PC-3 (cell line): ENCODE measurements at regions not wholly inside any gene's neighbourhood (a gene's known extent, or its start where the extent isn't known, plus 50 kb on each side); places are given as distances from the start of the nearest gene placed in this dataset.
"Not testable (repeated sequence)": the region's sequence is repeated elsewhere in the genome, so short reads cannot be mapped to it uniquely, and the experiment has no call there.

Source experiments
- ATAC-seq: fragments of 200-7000 bp; cut with Tn5 transposase; 2 replicates; pipeline ENCODE4 v1.9.1; 2020; ENCODE audit warnings: mild to moderate bottlenecking, moderate library complexity
- BruUV-seq: library from RNA; stranded (reverse); fragments of 400-500 nt; replicated peaks from 2 replicates; lab custom pipeline; 2021; lab: Mats Ljungman, UMichigan
- CTCF ChIA-PET: fragments of 300-600 bp; sonication (Branson Sonifier 250); formaldehyde crosslinking; loops from one replicate; lab custom pipeline; 2022; ENCODE audit warnings: antibody characterized with exemption; lab: Charles Lee
- POLR2A ChIA-PET: fragments of 300-600 bp; sonication (Branson Sonifier 250); formaldehyde crosslinking; loops from one replicate; lab custom pipeline; 2022; ENCODE audit warnings: antibody characterized with exemption; ENCODE audit not compliant: unreplicated experiment; lab: Charles Lee
- DNase-seq: peaks from one replicate; pipeline ENCODE4 v3.0.0-alpha.2; 2015
- H2AFZ ChIP-seq: fragments of 300-600 bp; sonication (generic); 2 replicates; pipeline ENCODE4 v1.6.0; 2016; ENCODE audit warnings: antibody characterized with exemption, low read length
- H3F3A ChIP-seq: fragments of 300-600 bp; sonication (generic); one replicate; pipeline ENCODE4 v1.6.0; 2017; ENCODE audit warnings: antibody characterized with exemption, low read length, control low read depth, mild to moderate bottlenecking; ENCODE audit not compliant: unreplicated experiment
- H3K27ac ChIP-seq: fragments of 300-600 bp; sonication (generic); 2 replicates; pipeline ENCODE4 v1.5.1; 2016; ENCODE audit warnings: mild to moderate bottlenecking, low read length
- H3K27me3 ChIP-seq: fragments of 300-600 bp; sonication (generic); 2 replicates; pipeline ENCODE4 v1.6.1; 2016; ENCODE audit warnings: low read length, mixed read lengths
- H3K36me3 ChIP-seq: fragments of 300-600 bp; sonication (generic); 2 replicates; pipeline ENCODE4 v1.6.1; 2016; ENCODE audit warnings: low read depth, mixed run types, low read length, mixed read lengths
- H3K4me1 ChIP-seq: fragments of 300-600 bp; sonication (generic); 2 replicates; pipeline ENCODE4 v1.5.1; 2016; ENCODE audit warnings: low read length; ENCODE audit not compliant: insufficient read depth
- H3K4me2 ChIP-seq: fragments of 300-600 bp; sonication (generic); 2 replicates; pipeline ENCODE4 v1.6.0; 2016; ENCODE audit warnings: low read length
- H3K4me3 ChIP-seq: fragments of 300-600 bp; sonication (generic); 2 replicates; pipeline ENCODE4 v1.5.1; 2016; ENCODE audit warnings: mild to moderate bottlenecking, low read length, mixed read lengths
- H3K79me2 ChIP-seq: fragments of 300-600 bp; sonication (generic); 2 replicates; pipeline ENCODE4 v1.6.1; 2017; ENCODE audit warnings: low read length, mixed read lengths
- H3K9ac ChIP-seq: fragments of 300-600 bp; sonication (generic); 2 replicates; pipeline ENCODE4 v1.6.0; 2016; ENCODE audit warnings: mild to moderate bottlenecking, low read length
- H3K9me2 ChIP-seq: fragments of 300-600 bp; sonication (generic); replicated peaks from 2 replicates; pipeline ENCODE4 v1.6.1; 2016; ENCODE audit warnings: mixed run types, low read length, mixed read lengths
- H3K9me3 ChIP-seq: fragments of 300-600 bp; sonication (generic); 2 replicates; pipeline ENCODE4 v1.6.1; 2016; ENCODE audit warnings: low read length, mixed read lengths
- H4K20me1 ChIP-seq: fragments of 300-600 bp; sonication (generic); 2 replicates; pipeline ENCODE4 v1.6.1; 2016; ENCODE audit warnings: low read length, mixed read lengths
- CTCF ChIP-seq: fragments of 300-600 bp; sonication (generic); conservative IDR thresholded peaks from 2 replicates; pipeline ENCODE4 v1.5.1; 2017; ENCODE audit warnings: antibody characterized with exemption, low read depth, mild to moderate bottlenecking, low read length
- EZH2 ChIP-seq: fragments of 300-600 bp; sonication (generic); IDR thresholded peaks from one replicate; pipeline ENCODE4 v1.6.1; 2017; ENCODE audit warnings: antibody characterized with exemption, mild to moderate bottlenecking, low read length; ENCODE audit not compliant: unreplicated experiment
- EZH2phosphoT487 ChIP-seq: fragments of 300-600 bp; sonication (generic); IDR thresholded peaks from 2 replicates; pipeline ENCODE4 v1.6.1; 2018; ENCODE audit warnings: mild to moderate bottlenecking, antibody characterized with exemption, low read length, borderline replicate concordance
- intact Hi-C: fragments of 100-400 bp; cut with micrococcal nuclease; formaldehyde crosslinking; loops from 2 replicates; pipeline ENCODE4 v1.9.0; 2023

- DNase-seq (peak; percentile 19), ATAC-seq (no peak)
- H4K20me1 ChIP-seq = no peaks in the 10 kb centered on the region
- CTCF ChIA-PET = no interaction called here
- peak overlapping the region; percentile 34; the same call in 1 of the 2 replicates for H3K9ac ChIP-seq
- no peaks in the 10 kb centered on the region for H3K36me3 ChIP-seq
- H2AFZ ChIP-seq = peak overlapping the region; percentile 51; the same call in 1 of the 2 replicates
- H3K4me1 ChIP-seq = peaks cover 32% of the 10 kb centered on the region
- H3K79me2 ChIP-seq = no peaks in the 10 kb centered on the region
- peak overlapping the region; percentile 70 for H3K27ac ChIP-seq
- H3F3A ChIP-seq = peaks cover 5% of the 10 kb centered on the region
- H3K4me3 ChIP-seq = peak overlapping the region; percentile 56
- intact Hi-C loops = loop anchor here (10.0 kb wide), 1 partner anchor 299 kb away; no protein-coding TSS in a partner anchor
- peak overlapping the region; percentile 80 for H3K4me2 ChIP-seq
- POLR2A ChIA-PET = no interaction called here
- TF ChIP-seq EZH2 (no peak), CTCF (no peak), EZH2phosphoT487 (no peak)
- no TSS peak for BruUV-seq
- no peaks in the 10 kb centered on the region for H3K9me2 ChIP-seq
- 0 out of 2 replicates have a peak, but pooled peaks cover 1% of the 10 kb centered on the region for H3K27me3 ChIP-seq
- no peaks in the 10 kb centered on the region for H3K9me3 ChIP-seq
These were observed 331.3 kb upstream of the CCNG1 start for GRCh38 chr5:163106098-163106497.

- Histone ChIP-seq H3K9me3 (no peaks in the 10 kb centered on the region), H3K4me2 (no peak overlapping the region), H3K9me2 (no peaks in the 10 kb centered on the region), H4K20me1 (no peaks in the 10 kb centered on the region), H3K4me1 (peaks cover 32% of the 10 kb centered on the region), H3K79me2 (no peaks in the 10 kb centered on the region), H3K27me3 (no peaks in the 10 kb centered on the region), H2AFZ (no peak overlapping the region), H3K27ac (no peak overlapping the region), H3K9ac (no peak overlapping the region), H3F3A (peaks cover 5% of the 10 kb centered on the region), H3K36me3 (no peaks in the 10 kb centered on the region), H3K4me3 (no peak overlapping the region)
- ChIA-PET CTCF (no interaction called here), POLR2A (no interaction called here)
- BruUV-seq = no TSS peak
- intact Hi-C loops = loop anchor here (10.0 kb wide), 1 partner anchor 296 kb away; no protein-coding TSS in a partner anchor
- ATAC-seq (no peak), DNase-seq (no peak)
- TF ChIP-seq CTCF (no peak), EZH2phosphoT487 (no peak), EZH2 (no peak)
These were observed 329.0 kb upstream of the CCNG1 start for GRCh38 chr5:163108351-163108750.

- no peak overlapping the region for H3K27ac ChIP-seq
- no peak overlapping the region for H3K4me2 ChIP-seq
- no peaks in the 10 kb centered on the region for H3K4me1 ChIP-seq
- no peaks in the 10 kb centered on the region for H3K79me2 ChIP-seq
- 0 out of 2 replicates have a peak overlapping the region, but pooled peaks have one; percentile 9 for H2AFZ ChIP-seq
- no peak overlapping the region for H3K9ac ChIP-seq
- no peaks in the 10 kb centered on the region for H3K9me3 ChIP-seq
- H3F3A ChIP-seq = no peaks in the 10 kb centered on the region
- H3K36me3 ChIP-seq = no peaks in the 10 kb centered on the region
- ATAC-seq (no peak), DNase-seq (peak; percentile 19)
- no TSS peak for BruUV-seq
- TF ChIP-seq EZH2phosphoT487 (no peak), EZH2 (no peak), CTCF (no peak)
- H3K27me3 ChIP-seq = no peaks in the 10 kb centered on the region
- CTCF ChIA-PET = no interaction called here
- H3K9me2 ChIP-seq = no peaks in the 10 kb centered on the region
- intact Hi-C loops = no loop called here
- H4K20me1 ChIP-seq = no peaks in the 10 kb centered on the region
- no peak overlapping the region for H3K4me3 ChIP-seq
- POLR2A ChIA-PET = no interaction called here
These were observed 322.4 kb upstream of the CCNG1 start for GRCh38 chr5:163115011-163115410.

- H3K79me2 ChIP-seq, H3K9me2 ChIP-seq, H3K4me3 ChIP-seq, H3K4me1 ChIP-seq, DNase-seq, H3K9me3 ChIP-seq, H3F3A ChIP-seq, H3K36me3 ChIP-seq, H2AFZ ChIP-seq, POLR2A ChIA-PET, H4K20me1 ChIP-seq, intact Hi-C loops, H3K9ac ChIP-seq, H3K4me2 ChIP-seq, CTCF ChIA-PET, ATAC-seq, H3K27ac ChIP-seq, BruUV-seq, H3K27me3 ChIP-seq: not testable (repeated sequence)
These were observed 320.8 kb upstream of the CCNG1 start for GRCh38 chr5:163116618-163117017.
